A673 (cell line): ENCODE measurements at regions not wholly inside any gene's neighbourhood (a gene's known extent, or its start where the extent isn't known, plus 50 kb on each side); places are given as distances from the start of the nearest gene placed in this dataset.

Experiments used
- BruUV-seq: library from RNA; stranded (reverse); fragments of 400-500 nt; replicated peaks from 2 replicates; lab custom pipeline; 2021; lab: Mats Ljungman, UMichigan
- CTCF ChIA-PET: fragments of 300-600 bp; sonication (Branson Sonifier 250); formaldehyde crosslinking; loops from one replicate; lab custom pipeline; 2022; ENCODE audit warnings: antibody characterized with exemption; lab: Charles Lee
- POLR2A ChIA-PET: fragments of 300-600 bp; sonication (Branson Sonifier 250); formaldehyde crosslinking; loops from one replicate; lab custom pipeline; 2022; ENCODE audit warnings: antibody characterized with exemption; ENCODE audit not compliant: low non-redundant PET; lab: Charles Lee
- DNase-seq: peaks from one replicate; pipeline ENCODE4 v3.0.0-alpha.2; 2015; ENCODE audit warnings: low spot score
- H3K27ac ChIP-seq: fragments of 200-600 bp; sonication (generic); 2 replicates; pipeline ENCODE4 v1.5.1; 2016; ENCODE audit warnings: mixed run types, low read depth, mild to moderate bottlenecking, mixed read lengths, antibody characterized with exemption, low read length; ENCODE audit not compliant: poor library complexity, severe bottlenecking
- H3K27me3 ChIP-seq: fragments of 200-600 bp; sonication (generic); replicated peaks from 2 replicates; pipeline ENCODE4 v1.6.1; 2017; ENCODE audit warnings: mixed run types, low read depth, mild to moderate bottlenecking, mixed read lengths, antibody characterized with exemption, low read length; ENCODE audit not compliant: insufficient read depth, poor library complexity
- H3K36me3 ChIP-seq: fragments of 200-600 bp; sonication (generic); 2 replicates; pipeline ENCODE4 v1.6.1; 2016; ENCODE audit warnings: mixed run types, mild to moderate bottlenecking, mixed read lengths, antibody characterized with exemption, low read length; ENCODE audit not compliant: insufficient read depth, poor library complexity, severe bottlenecking
- H3K4me1 ChIP-seq: fragments of 200-600 bp; sonication (generic); 2 replicates; pipeline ENCODE4 v1.6.1; 2017; ENCODE audit warnings: mixed run types, mild to moderate bottlenecking, mixed read lengths, antibody characterized with exemption, low read length; ENCODE audit not compliant: insufficient read depth, poor library complexity, severe bottlenecking
- H3K4me3 ChIP-seq: fragments of 200-600 bp; sonication (generic); 2 replicates; pipeline ENCODE4 v1.5.1; 2016; ENCODE audit warnings: low read depth, mixed run types, mild to moderate bottlenecking, mixed read lengths, low read length; ENCODE audit not compliant: poor library complexity, severe bottlenecking
- H3K9me3 ChIP-seq: fragments of 200-600 bp; sonication (generic); 2 replicates; pipeline ENCODE4 v1.6.1; 2016; ENCODE audit warnings: mixed run types, low read depth, mild to moderate bottlenecking, mixed read lengths, antibody characterized with exemption, low read length; ENCODE audit not compliant: poor library complexity, severe bottlenecking
- CTCF ChIP-seq: fragments of 300-800, 200-600 bp; sonication (generic); conservative IDR thresholded peaks from 2 replicates; pipeline ENCODE4 v1.5.1; 2017; ENCODE audit warnings: low read depth, mild to moderate bottlenecking, antibody characterized with exemption, low read length, moderate library complexity, mixed read lengths
- EZH2 ChIP-seq: fragments of 200-600 bp; sonication (generic); IDR thresholded peaks from 2 replicates; pipeline ENCODE4 v1.6.1; 2017; ENCODE audit warnings: borderline replicate concordance, low read depth, mild to moderate bottlenecking, mixed read lengths, antibody characterized with exemption, low read length; ENCODE audit not compliant: poor library complexity, severe bottlenecking
- intact Hi-C: fragments of 100-400 bp; cut with micrococcal nuclease; formaldehyde crosslinking; loops from one replicate; pipeline ENCODE4 v1.10.0; 2022; ENCODE audit not compliant: unreplicated experiment

- Histone ChIP-seq H3K27me3 (no peaks in the 10 kb centered on the region), H3K4me1 (peaks cover 17% of the 10 kb centered on the region), H3K27ac (no peak overlapping the region), H3K9me3 (no peaks in the 10 kb centered on the region), H3K36me3 (no peaks in the 10 kb centered on the region), H3K4me3 (no peak overlapping the region)
- ChIA-PET CTCF (no interaction called here), POLR2A (no interaction called here)
- no TSS peak for BruUV-seq
- intact Hi-C loops = no loop called here
- TF ChIP-seq EZH2 (no peak), CTCF (no peak)
- DNase-seq = no peak
These were observed 78.7 kb upstream of the ITGA4 start for GRCh38 chr2:181378491-181378890.

GRCh38 chr2:181380581-181380980 is 76.6 kb upstream of the ITGA4 start:
- intact Hi-C loops = no loop called here
- H3K4me1 ChIP-seq = peaks cover 6% of the 10 kb centered on the region
- no peak overlapping the region for H3K27ac ChIP-seq
- BruUV-seq = no TSS peak
- CTCF ChIA-PET = no interaction called here
- TF ChIP-seq CTCF (no peak), EZH2 (no peak)
- POLR2A ChIA-PET = interaction anchor here (0.6 kb wide), 1 partner anchor 1293 kb away, joined by 3 read pairs; no protein-coding TSS in a partner anchor
- no peaks in the 10 kb centered on the region for H3K27me3 ChIP-seq
- no peaks in the 10 kb centered on the region for H3K9me3 ChIP-seq
- no peaks in the 10 kb centered on the region for H3K36me3 ChIP-seq
- H3K4me3 ChIP-seq = no peak overlapping the region
- DNase-seq = no peak

- Histone ChIP-seq H3K36me3 (no peaks in the 10 kb centered on the region), H3K9me3 (no peaks in the 10 kb centered on the region), H3K27me3 (no peaks in the 10 kb centered on the region), H3K4me3 (no peak overlapping the region), H3K27ac (no peak overlapping the region), H3K4me1 (no peaks in the 10 kb centered on the region)
- DNase-seq = no peak
- no TSS peak for BruUV-seq
- intact Hi-C loops = no loop called here
- ChIA-PET POLR2A (no interaction called here), CTCF (no interaction called here)
- TF ChIP-seq CTCF = no peak
- TF ChIP-seq EZH2 = no peak
These were observed 72.3 kb upstream of the ITGA4 start for GRCh38 chr2:181384923-181385322.
